ENCODE measurements at regions not wholly inside any gene's neighbourhood (a gene's known extent, or its start where the extent isn't known, plus 50 kb on each side); places are given as distances from the start of the nearest gene placed in this dataset.
"Not testable (repeated sequence)": the region's sequence is repeated elsewhere in the genome, so short reads cannot be mapped to it uniquely, and the experiment has no call there.

GRCh38 chr3:182000447-182000846 lies 288.7 kb downstream of the SOX2 start:
- no peaks in the 10 kb centered on the region for H3K9me3 Mint-ChIP-seq
- no peaks in the 10 kb centered on the region for H3K27me3 Mint-ChIP-seq (ENCODE audit: low read depth)
- H3K4me3 Mint-ChIP-seq: no peak overlapping the region
- H3K36me3 Mint-ChIP-seq (ENCODE audit: low read depth): no peaks in the 10 kb centered on the region
- DNase-seq (ENCODE audit: low spot score): no peak
- H3K27ac Mint-ChIP-seq: no peak overlapping the region
- H3K4me1 Mint-ChIP-seq (ENCODE audit: low read depth): no peaks in the 10 kb centered on the region

GRCh38 chr3:182005219-182005618 lies 293.5 kb downstream of the SOX2 start:
- no peaks in the 10 kb centered on the region for H3K36me3 Mint-ChIP-seq (ENCODE audit: low read depth)
- no peaks in the 10 kb centered on the region for H3K9me3 Mint-ChIP-seq
- H3K4me3 Mint-ChIP-seq: no peak overlapping the region
- H3K27me3 Mint-ChIP-seq (ENCODE audit: low read depth): no peaks in the 10 kb centered on the region
- no peak for DNase-seq (ENCODE audit: low spot score)
- no peaks in the 10 kb centered on the region for H3K4me1 Mint-ChIP-seq (ENCODE audit: low read depth)
- no peak overlapping the region for H3K27ac Mint-ChIP-seq

GRCh38 chr3:182005701-182006100 lies 294.0 kb downstream of the SOX2 start:
- Mint-ChIP-seq H3K4me1 (ENCODE audit: low read depth) (no peaks in the 10 kb centered on the region), H3K27ac (no peak overlapping the region), H3K9me3 (no peaks in the 10 kb centered on the region), H3K27me3 (ENCODE audit: low read depth) (no peaks in the 10 kb centered on the region), H3K4me3 (no peak overlapping the region), H3K36me3 (ENCODE audit: low read depth) (no peaks in the 10 kb centered on the region)
- no peak for DNase-seq (ENCODE audit: low spot score)

- Mint-ChIP-seq H3K9me3 (no peaks in the 10 kb centered on the region), H3K36me3 (ENCODE audit: low read depth) (no peaks in the 10 kb centered on the region), H3K27ac (no peak overlapping the region), H3K4me3 (no peak overlapping the region), H3K27me3 (ENCODE audit: low read depth) (no peaks in the 10 kb centered on the region), H3K4me1 (ENCODE audit: low read depth) (no peaks in the 10 kb centered on the region)
- DNase-seq (ENCODE audit: low spot score): no peak
Observed at GRCh38 chr3:182006431-182006830, 294.7 kb downstream of the SOX2 start.

- no peaks in the 10 kb centered on the region for H3K36me3 Mint-ChIP-seq (ENCODE audit: low read depth)
- DNase-seq (ENCODE audit: low spot score): no peak
- H3K4me3 Mint-ChIP-seq: no peak overlapping the region
- H3K27me3 Mint-ChIP-seq (ENCODE audit: low read depth): no peaks in the 10 kb centered on the region
- no peaks in the 10 kb centered on the region for H3K4me1 Mint-ChIP-seq (ENCODE audit: low read depth)
- H3K27ac Mint-ChIP-seq: no peak overlapping the region
- no peaks in the 10 kb centered on the region for H3K9me3 Mint-ChIP-seq
Observed at GRCh38 chr3:182007441-182007840, 295.7 kb downstream of the SOX2 start.

GRCh38 chr3:182018361-182018760 lies 306.6 kb downstream of the SOX2 start:
- DNase-seq (ENCODE audit: low spot score): no peak
- H3K27me3 Mint-ChIP-seq (ENCODE audit: low read depth): no peaks in the 10 kb centered on the region
- H3K9me3 Mint-ChIP-seq: no peaks in the 10 kb centered on the region
- no peaks in the 10 kb centered on the region for H3K4me1 Mint-ChIP-seq (ENCODE audit: low read depth)
- no peak overlapping the region for H3K27ac Mint-ChIP-seq
- no peak overlapping the region for H3K4me3 Mint-ChIP-seq
- no peaks in the 10 kb centered on the region for H3K36me3 Mint-ChIP-seq (ENCODE audit: low read depth)

GRCh38 chr3:182019926-182020325 lies 308.2 kb downstream of the SOX2 start:
- no peaks in the 10 kb centered on the region for H3K36me3 Mint-ChIP-seq (ENCODE audit: low read depth)
- H3K27ac Mint-ChIP-seq: no peak overlapping the region
- DNase-seq (ENCODE audit: low spot score): no peak
- H3K4me3 Mint-ChIP-seq: no peak overlapping the region
- H3K9me3 Mint-ChIP-seq: no peaks in the 10 kb centered on the region
- no peaks in the 10 kb centered on the region for H3K27me3 Mint-ChIP-seq (ENCODE audit: low read depth)
- H3K4me1 Mint-ChIP-seq (ENCODE audit: low read depth): no peaks in the 10 kb centered on the region

- no peaks in the 10 kb centered on the region for H3K4me1 Mint-ChIP-seq (ENCODE audit: low read depth)
- no peaks in the 10 kb centered on the region for H3K36me3 Mint-ChIP-seq (ENCODE audit: low read depth)
- no peak overlapping the region for H3K27ac Mint-ChIP-seq
- H3K9me3 Mint-ChIP-seq: no peaks in the 10 kb centered on the region
- no peak for DNase-seq (ENCODE audit: low spot score)
- no peaks in the 10 kb centered on the region for H3K27me3 Mint-ChIP-seq (ENCODE audit: low read depth)
- no peak overlapping the region for H3K4me3 Mint-ChIP-seq
Observed at GRCh38 chr3:182023843-182024242, 312.1 kb downstream of the SOX2 start.

GRCh38 chr3:182027366-182027765 lies 315.6 kb downstream of the SOX2 start:
- DNase-seq (ENCODE audit: low spot score): no peak
- Mint-ChIP-seq H3K36me3 (ENCODE audit: low read depth) (no peaks in the 10 kb centered on the region), H3K27ac (no peak overlapping the region), H3K4me3 (no peak overlapping the region), H3K9me3 (no peaks in the 10 kb centered on the region), H3K27me3 (ENCODE audit: low read depth) (no peaks in the 10 kb centered on the region), H3K4me1 (ENCODE audit: low read depth) (no peaks in the 10 kb centered on the region)

GRCh38 chr3:182028081-182028480 lies 316.4 kb downstream of the SOX2 start:
- Mint-ChIP-seq H3K9me3 (no peaks in the 10 kb centered on the region), H3K36me3 (ENCODE audit: low read depth) (no peaks in the 10 kb centered on the region), H3K27ac (no peak overlapping the region), H3K27me3 (ENCODE audit: low read depth) (no peaks in the 10 kb centered on the region), H3K4me1 (ENCODE audit: low read depth) (no peaks in the 10 kb centered on the region), H3K4me3 (no peak overlapping the region)
- no peak for DNase-seq (ENCODE audit: low spot score)

GRCh38 chr3:182034231-182034630 lies 322.5 kb downstream of the SOX2 start:
- H3K36me3 Mint-ChIP-seq (ENCODE audit: low read depth); H3K27ac Mint-ChIP-seq; DNase-seq (ENCODE audit: low spot score); H3K9me3 Mint-ChIP-seq; H3K27me3 Mint-ChIP-seq (ENCODE audit: low read depth); H3K4me3 Mint-ChIP-seq; H3K4me1 Mint-ChIP-seq (ENCODE audit: low read depth): not testable (repeated sequence)

GRCh38 chr3:182035324-182035723 lies 323.6 kb downstream of the SOX2 start:
- Mint-ChIP-seq H3K27ac (no peak overlapping the region), H3K4me3 (no peak overlapping the region), H3K4me1 (ENCODE audit: low read depth) (no peaks in the 10 kb centered on the region), H3K9me3 (no peaks in the 10 kb centered on the region), H3K36me3 (ENCODE audit: low read depth) (no peaks in the 10 kb centered on the region), H3K27me3 (ENCODE audit: low read depth) (no peaks in the 10 kb centered on the region)
- DNase-seq (ENCODE audit: low spot score): no peak

GRCh38 chr3:182036382-182036781 lies 324.7 kb downstream of the SOX2 start:
- Mint-ChIP-seq H3K9me3 (no peaks in the 10 kb centered on the region), H3K27me3 (ENCODE audit: low read depth) (no peaks in the 10 kb centered on the region), H3K36me3 (ENCODE audit: low read depth) (no peaks in the 10 kb centered on the region), H3K4me1 (ENCODE audit: low read depth) (no peaks in the 10 kb centered on the region), H3K4me3 (no peak overlapping the region), H3K27ac (no peak overlapping the region)
- DNase-seq (ENCODE audit: low spot score): no peak

- no peak for DNase-seq (ENCODE audit: low spot score)
- H3K27me3 Mint-ChIP-seq (ENCODE audit: low read depth): no peaks in the 10 kb centered on the region
- no peak overlapping the region for H3K27ac Mint-ChIP-seq
- no peaks in the 10 kb centered on the region for H3K9me3 Mint-ChIP-seq
- no peaks in the 10 kb centered on the region for H3K4me1 Mint-ChIP-seq (ENCODE audit: low read depth)
- no peak overlapping the region for H3K4me3 Mint-ChIP-seq
- H3K36me3 Mint-ChIP-seq (ENCODE audit: low read depth): no peaks in the 10 kb centered on the region
Observed at GRCh38 chr3:182041668-182042291, 330.1 kb downstream of the SOX2 start.

- no peak overlapping the region for H3K4me3 Mint-ChIP-seq
- no peak for DNase-seq (ENCODE audit: low spot score)
- no peaks in the 10 kb centered on the region for H3K4me1 Mint-ChIP-seq (ENCODE audit: low read depth)
- no peaks in the 10 kb centered on the region for H3K27me3 Mint-ChIP-seq (ENCODE audit: low read depth)
- no peaks in the 10 kb centered on the region for H3K9me3 Mint-ChIP-seq
- H3K36me3 Mint-ChIP-seq (ENCODE audit: low read depth): no peaks in the 10 kb centered on the region
- H3K27ac Mint-ChIP-seq: no peak overlapping the region
Observed at GRCh38 chr3:182045736-182046135, 334.0 kb downstream of the SOX2 start.
